Endothelial cell of umbilical vein (primary cell): ENCODE measurements at regions not wholly inside any gene's neighbourhood (a gene's known extent, or its start where the extent isn't known, plus 50 kb on each side); places are given as distances from the start of the nearest gene placed in this dataset.

Source experiments
- POLR2A ChIP-seq: IDR thresholded peaks from 2 replicates; pipeline ENCODE4 v1.6.1; 2012; ENCODE audit warnings: low read depth, mild to moderate bottlenecking, control low read depth, low read length
- POLR2AphosphoS5 ChIP-seq: IDR thresholded peaks from 2 replicates; pipeline ENCODE4 v1.6.1; 2012; ENCODE audit warnings: low read depth, mild to moderate bottlenecking, control low read depth, low read length, moderate library complexity; ENCODE audit not compliant: insufficient read depth

DNA sequence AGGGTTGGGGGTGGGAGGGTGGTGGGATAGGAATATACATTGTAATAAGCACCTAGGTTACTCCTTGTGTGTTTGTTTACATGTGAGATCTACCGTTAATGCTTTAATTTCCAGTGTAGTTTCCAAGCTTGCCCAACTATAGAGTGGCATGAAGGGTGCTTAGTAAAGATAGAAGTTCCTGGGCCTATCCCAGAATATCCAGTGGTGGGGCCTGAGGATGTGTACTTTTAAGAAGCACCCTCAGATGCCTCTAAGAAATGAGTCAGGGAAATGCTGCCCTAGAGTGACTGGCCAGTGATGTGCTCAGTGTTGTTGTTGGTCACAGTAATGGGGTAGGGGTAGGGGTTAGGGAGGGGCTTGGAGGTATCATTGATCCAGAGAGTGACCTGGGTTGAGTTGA lies 141.3 kb downstream of the TSEN15 start:
- TF ChIP-seq POLR2A (no peak), POLR2AphosphoS5 (no peak)
